Fibroblast of pulmonary artery (primary cell): ENCODE measurements at regions not wholly inside any gene's neighbourhood (a gene's known extent, or its start where the extent isn't known, plus 50 kb on each side); places are given as distances from the start of the nearest gene placed in this dataset.

Experiments used
- DNase-seq: peaks from one replicate; pipeline ENCODE4 v3.0.0-alpha.2; 2010; ENCODE audit warnings: low read depth
- H3K4me3 ChIP-seq: replicated peaks from 2 replicates; pipeline ENCODE4 v1.5.1; 2011; ENCODE audit warnings: low read depth, mild to moderate bottlenecking, control low read depth, low read length, moderate library complexity
- CTCF ChIP-seq: IDR thresholded peaks from 2 replicates; pipeline ENCODE4 v1.5.1; 2011; ENCODE audit warnings: mild to moderate bottlenecking, control low read depth, low read length, inconsistent platforms; ENCODE audit errors: missing control alignments

- H3K4me3 ChIP-seq: no peak overlapping the region
- TF ChIP-seq CTCF: no peak
- no peak for DNase-seq
Measured at GRCh38 chr6:14659841-14660240, 542.3 kb downstream of the CD83 start.

GRCh38 chr6:14660806-14661579 lies 543.4 kb downstream of the CD83 start:
- no peak for TF ChIP-seq CTCF
- no peak overlapping the region for H3K4me3 ChIP-seq
- peak; percentile 56 for DNase-seq

- TF ChIP-seq CTCF: no peak
- H3K4me3 ChIP-seq: no peak overlapping the region
- no peak for DNase-seq
Measured at GRCh38 chr6:14661691-14662090, 544.1 kb downstream of the CD83 start.

- H3K4me3 ChIP-seq: no peak overlapping the region
- DNase-seq: no peak
- no peak for TF ChIP-seq CTCF
Measured at GRCh38 chr6:14664112-14664601, 546.6 kb downstream of the CD83 start.

- DNase-seq: no peak
- no peak overlapping the region for H3K4me3 ChIP-seq
- TF ChIP-seq CTCF: no peak
Measured at GRCh38 chr6:14664621-14665315, 547.2 kb downstream of the CD83 start.

GRCh38 chr6:14665827-14666724 lies 548.5 kb downstream of the CD83 start:
- TF ChIP-seq CTCF: no peak
- H3K4me3 ChIP-seq: no peak overlapping the region
- peak; percentile 96 for DNase-seq
